GM18505 (cell line): ENCODE measurements at regions not wholly inside any gene's neighbourhood (a gene's known extent, or its start where the extent isn't known, plus 50 kb on each side); places are given as distances from the start of the nearest gene placed in this dataset.

Experiments
- ATAC-seq: cut with Tn5 transposase; IDR thresholded peaks from one replicate; pipeline ENCODE4 v1.9.1; 2021; ENCODE audit not compliant: unreplicated experiment
- POLR2A ChIP-seq: IDR thresholded peaks from 4 replicates; pipeline ENCODE4 v1.6.1; 2011; ENCODE audit warnings: borderline replicate concordance; ENCODE audit not compliant: insufficient read depth, insufficient read length; ENCODE audit errors: extremely low read depth

- no peak for ATAC-seq
- TF ChIP-seq POLR2A, result no peak
Measured at GRCh38 chr5:29719171-29719570, 1474.3 kb upstream of the CDH6 start.

GRCh38 chr5:29715167-29715566, 1478.3 kb upstream of the CDH6 start:
- TF ChIP-seq POLR2A, result no peak
- no peak for ATAC-seq

- TF ChIP-seq POLR2A, result no peak
- no peak for ATAC-seq
Measured at GRCh38 chr5:29702875-29703274, 1490.6 kb upstream of the CDH6 start.

GRCh38 chr5:29701600-29701999, 1491.9 kb upstream of the CDH6 start:
- no peak for TF ChIP-seq POLR2A
- ATAC-seq, result no peak

- TF ChIP-seq POLR2A, result no peak
- ATAC-seq, result no peak
Measured at GRCh38 chr5:29697785-29698414, 1495.6 kb upstream of the CDH6 start.

- no peak for TF ChIP-seq POLR2A
- no peak for ATAC-seq
Measured at GRCh38 chr5:29697278-29697677, 1496.2 kb upstream of the CDH6 start.

- ATAC-seq, result no peak
- TF ChIP-seq POLR2A, result no peak
Measured at GRCh38 chr5:29672678-29673077, 1520.8 kb upstream of the CDH6 start.

GRCh38 chr5:29662876-29663275, 1530.6 kb upstream of the CDH6 start:
- ATAC-seq, result no peak
- no peak for TF ChIP-seq POLR2A

- no peak for ATAC-seq
- TF ChIP-seq POLR2A, result no peak
Measured at GRCh38 chr5:29654954-29655353, 1538.5 kb upstream of the CDH6 start.

- no peak for TF ChIP-seq POLR2A
- ATAC-seq, result no peak
Measured at GRCh38 chr5:29649321-29649720, 1544.2 kb upstream of the CDH6 start.

- TF ChIP-seq POLR2A, result no peak
- ATAC-seq, result no peak
Measured at GRCh38 chr5:29642601-29643000, 1550.9 kb upstream of the CDH6 start.

- TF ChIP-seq POLR2A, result no peak
- no peak for ATAC-seq
Measured at GRCh38 chr5:29614206-29614605, 1579.3 kb upstream of the CDH6 start.

GRCh38 chr5:29588236-29588635, 1605.2 kb upstream of the CDH6 start:
- ATAC-seq, result no peak

GRCh38 chr5:29587832-29588231, 1605.7 kb upstream of the CDH6 start:
- TF ChIP-seq POLR2A, result no peak

More at GRCh38 chr5:29588236-29588635, 1605.2 kb upstream of the CDH6 start:
- TF ChIP-seq POLR2A, result no peak

GRCh38 chr5:29568028-29568427, 1625.5 kb upstream of the CDH6 start:
- TF ChIP-seq POLR2A, result no peak
- ATAC-seq, result no peak

More at GRCh38 chr5:29587832-29588231, 1605.7 kb upstream of the CDH6 start:
- ATAC-seq, result no peak
